ENCODE measurements at regions not wholly inside any gene's neighbourhood (a gene's known extent, or its start where the extent isn't known, plus 50 kb on each side); places are given as distances from the start of the nearest gene placed in this dataset.
"Not testable (repeated sequence)": the region's sequence is repeated elsewhere in the genome, so short reads cannot be mapped to it uniquely, and the experiment has no call there.

DNA sequence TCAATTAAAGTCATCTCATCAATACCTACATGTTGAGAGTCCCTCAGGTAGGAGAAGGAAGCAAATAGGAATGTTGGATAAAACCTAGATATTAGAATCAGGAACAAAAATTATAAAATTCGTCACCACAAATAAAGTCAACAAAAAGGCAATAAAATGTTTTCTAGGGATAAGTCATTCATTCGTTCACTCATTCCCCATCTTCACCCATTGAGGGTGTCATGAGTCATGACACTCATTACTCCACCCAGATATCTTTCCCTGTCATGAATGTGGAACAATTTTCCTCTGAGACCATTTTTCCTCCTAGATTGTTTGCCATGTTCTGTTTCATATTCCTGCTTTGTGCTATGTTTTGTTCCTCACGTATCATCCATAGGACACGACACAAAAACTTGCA, 50.9 kb upstream of the OLIG3 start:
- DNase-seq = no peak

DNA sequence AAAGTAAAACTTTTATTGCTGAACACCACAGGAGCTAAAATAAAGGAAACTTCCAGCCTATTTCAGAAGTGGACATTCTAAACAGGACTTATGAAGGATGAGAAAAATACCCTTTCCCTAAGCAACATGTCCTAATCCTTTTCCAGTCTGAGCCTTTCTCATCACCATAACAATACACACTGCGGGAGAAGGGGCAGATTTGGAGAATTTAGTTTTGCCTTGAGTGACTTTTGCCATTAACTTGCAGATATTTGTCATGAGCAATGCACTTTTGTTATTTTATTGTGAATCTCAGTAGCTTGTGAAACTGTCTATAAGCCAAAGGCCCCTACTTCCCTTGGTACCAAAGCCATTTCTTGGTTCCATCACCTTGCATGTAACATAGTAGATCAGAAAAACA, 53.0 kb upstream of the OLIG3 start:
- no peak for DNase-seq

DNA sequence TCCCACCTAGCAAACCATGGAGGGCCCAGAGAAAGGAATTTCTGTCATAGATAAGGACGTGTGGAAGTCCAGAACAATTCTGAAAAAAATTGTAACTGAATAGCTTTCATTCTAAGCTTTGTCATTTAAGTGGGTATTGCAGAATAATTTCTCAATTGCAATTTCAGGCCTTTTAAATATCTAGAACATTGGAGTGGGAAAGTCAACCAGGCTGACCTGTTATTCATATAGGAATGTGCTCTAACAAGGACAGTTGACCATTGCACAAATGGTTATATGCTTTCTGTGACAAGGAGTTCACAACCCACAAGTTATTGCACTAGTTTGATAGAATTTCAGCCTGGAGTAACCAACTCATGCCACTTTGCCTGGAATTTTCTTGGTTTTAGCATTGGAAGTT, 53.4 kb upstream of the OLIG3 start:
- no peak for DNase-seq

DNA sequence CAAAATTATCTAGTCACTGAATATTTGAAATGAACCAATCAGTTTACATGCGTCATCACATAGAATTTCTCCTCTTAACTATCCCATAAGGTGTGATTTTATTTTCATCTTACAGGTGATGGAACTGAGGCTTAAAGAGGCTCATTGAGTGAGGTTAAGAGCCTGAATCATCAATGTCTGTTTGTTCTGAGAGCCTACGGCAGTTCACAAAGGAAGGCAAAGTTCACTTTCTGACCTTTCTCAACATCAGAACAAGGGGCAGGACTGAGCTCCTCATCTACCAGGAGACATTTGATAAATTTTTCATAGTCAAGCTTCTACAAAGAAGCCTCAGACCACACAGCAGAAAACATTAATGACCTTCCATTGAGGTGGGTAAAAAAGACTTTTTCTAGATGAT, 54.9 kb upstream of the OLIG3 start:
- no peak for DNase-seq

DNA sequence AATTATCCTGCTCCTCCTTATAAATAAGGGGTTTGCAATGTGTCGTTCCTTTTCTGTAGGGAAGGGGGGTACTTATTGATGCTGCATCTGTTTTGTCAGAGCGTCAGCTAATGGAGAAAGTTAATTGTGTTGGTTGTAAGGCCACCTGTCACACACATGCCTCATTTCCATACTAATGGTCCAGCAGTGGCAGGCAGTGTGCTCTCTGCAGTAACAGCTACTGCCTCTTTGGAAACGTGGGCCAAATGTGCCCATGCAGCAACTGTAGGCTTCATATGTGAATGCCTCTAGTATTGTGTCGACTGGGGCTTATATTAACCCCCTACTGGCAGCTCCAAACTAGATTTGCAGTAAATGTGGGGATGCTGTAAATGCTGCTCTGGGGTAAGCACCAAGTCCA, 56.3 kb upstream of the OLIG3 start:
- peak; percentile 45 for DNase-seq

DNA sequence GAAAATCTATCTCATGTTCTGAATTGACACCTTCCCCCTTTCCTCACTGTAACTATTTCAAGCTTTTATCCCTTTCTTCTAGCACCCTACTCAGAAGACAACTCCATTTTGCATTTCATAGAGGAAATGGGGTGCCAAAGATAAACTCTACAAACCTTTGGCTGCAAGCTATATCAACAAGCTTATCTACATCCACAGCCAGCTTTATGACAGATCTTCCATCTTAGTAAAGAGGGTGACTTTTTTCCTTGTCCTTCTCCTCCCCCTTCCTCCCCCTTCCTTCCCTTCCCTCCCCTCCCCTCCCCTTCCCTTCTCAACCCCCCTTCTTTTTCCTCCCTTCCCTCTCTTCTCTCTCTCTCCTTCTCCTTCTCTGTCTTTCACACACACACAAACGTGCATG, 58.0 kb upstream of the OLIG3 start:
- no peak for DNase-seq

DNA sequence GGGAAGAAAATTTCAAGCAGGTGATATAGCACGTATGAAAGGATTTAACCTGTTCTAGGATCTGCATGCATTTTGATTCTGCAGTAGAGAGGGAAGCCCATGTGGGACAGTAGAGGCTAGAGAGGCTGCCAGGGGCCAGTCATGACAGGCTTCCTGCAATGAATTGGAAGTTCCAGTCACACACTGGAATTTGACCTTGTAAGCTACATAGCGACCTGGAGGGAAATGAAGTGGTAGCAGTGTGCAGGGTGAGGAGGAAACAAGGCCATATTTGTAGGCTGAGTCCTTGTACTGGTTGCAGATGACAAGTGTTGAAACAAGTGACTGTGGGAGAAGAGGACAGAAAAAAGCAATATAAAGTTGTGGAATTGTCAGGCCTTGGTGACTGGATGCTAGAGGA, 58.6 kb upstream of the OLIG3 start:
- DNase-seq = no peak

DNA sequence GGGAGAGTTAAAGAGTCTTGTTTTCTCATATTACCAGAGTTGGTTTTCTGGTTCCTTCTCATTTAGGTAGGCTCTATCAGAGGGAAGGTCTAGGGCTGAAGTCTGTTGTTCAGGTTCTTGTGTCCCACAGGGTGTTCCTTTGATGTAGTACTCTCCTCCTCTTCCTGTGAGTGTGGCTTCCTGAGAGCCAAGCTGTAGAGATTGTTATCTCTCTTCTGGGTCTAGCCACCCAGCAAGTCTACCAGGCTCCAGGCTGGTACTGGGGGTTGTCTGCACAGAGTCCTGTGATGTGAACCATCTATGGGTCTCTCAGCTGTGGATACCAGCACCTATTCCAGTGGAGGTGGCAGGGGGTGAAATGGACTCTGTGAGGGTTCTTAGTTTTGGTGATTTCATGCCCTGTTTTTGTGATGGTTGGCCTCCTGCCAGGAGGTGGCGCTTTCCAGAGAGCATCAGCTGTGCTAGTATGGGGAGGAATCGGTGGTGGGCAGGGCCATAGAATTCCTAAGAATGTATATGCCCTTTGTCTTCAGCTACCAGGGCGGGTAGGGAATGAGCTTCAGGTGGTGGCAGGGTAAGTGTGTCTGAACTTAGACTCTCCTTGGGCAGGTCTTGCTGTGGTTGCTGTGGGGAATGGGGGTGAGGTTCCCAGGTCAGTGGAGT, 65.5 kb upstream of the OLIG3 start:
- DNase-seq = not testable (repeated sequence)

DNA sequence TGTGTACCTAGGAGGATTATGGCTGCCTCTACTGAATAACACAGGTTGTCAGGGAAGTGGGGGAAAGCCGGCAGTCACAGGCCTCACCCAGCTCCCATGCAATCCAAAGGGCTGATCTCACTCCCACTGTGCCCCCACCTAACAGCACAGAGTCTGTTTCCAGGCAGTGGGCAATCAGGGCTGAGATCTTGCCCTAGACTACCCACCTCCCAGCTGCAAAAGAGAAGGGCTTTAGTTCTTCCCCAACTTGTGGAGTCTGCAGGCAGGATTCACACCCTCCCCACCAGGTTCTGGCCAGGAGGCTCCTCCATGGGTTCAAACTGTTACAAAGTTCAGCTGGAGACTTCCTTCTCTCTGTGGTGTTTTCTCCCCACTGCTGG, 66.0 kb upstream of the OLIG3 start:
- no peak for DNase-seq

DNA sequence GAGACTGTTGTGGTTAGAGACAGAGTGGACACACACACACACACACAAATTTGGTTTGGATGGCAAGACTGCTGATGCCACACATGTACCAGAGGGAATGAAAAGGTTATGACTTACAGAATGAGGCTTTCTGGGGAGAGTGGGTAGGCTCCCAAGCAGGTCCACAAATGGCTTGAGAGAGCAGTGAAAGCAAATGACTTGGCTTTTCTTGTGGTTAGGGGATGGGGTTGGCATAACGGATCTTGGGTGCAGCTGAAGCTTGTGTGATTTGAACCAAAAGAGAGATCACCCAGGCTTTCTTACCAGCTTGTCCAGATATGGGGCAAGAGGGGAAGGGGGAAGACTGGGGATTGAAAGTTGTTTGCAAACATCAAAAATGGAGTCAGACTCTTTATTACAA, 73.9 kb upstream of the OLIG3 start:
- no peak for DNase-seq

DNA sequence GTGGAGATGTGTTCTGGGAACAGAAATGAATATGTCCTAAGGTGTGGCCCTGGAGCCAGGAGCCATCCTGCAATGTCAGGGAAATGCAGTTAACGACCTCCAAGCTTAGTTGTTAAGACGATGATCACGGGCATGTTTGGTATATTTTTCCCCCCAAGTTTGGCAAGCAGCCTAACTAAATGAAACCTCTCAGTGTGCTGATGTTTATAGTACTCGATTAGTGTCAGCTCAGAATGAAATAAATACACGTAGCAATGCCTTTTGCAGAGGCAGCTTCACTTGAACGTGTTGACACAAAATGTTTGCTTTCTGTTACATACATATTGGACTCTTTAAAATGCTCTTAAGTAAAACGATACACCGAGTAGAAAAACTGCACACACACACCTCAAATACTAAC, 76.2 kb upstream of the OLIG3 start:
- no peak for DNase-seq

DNA sequence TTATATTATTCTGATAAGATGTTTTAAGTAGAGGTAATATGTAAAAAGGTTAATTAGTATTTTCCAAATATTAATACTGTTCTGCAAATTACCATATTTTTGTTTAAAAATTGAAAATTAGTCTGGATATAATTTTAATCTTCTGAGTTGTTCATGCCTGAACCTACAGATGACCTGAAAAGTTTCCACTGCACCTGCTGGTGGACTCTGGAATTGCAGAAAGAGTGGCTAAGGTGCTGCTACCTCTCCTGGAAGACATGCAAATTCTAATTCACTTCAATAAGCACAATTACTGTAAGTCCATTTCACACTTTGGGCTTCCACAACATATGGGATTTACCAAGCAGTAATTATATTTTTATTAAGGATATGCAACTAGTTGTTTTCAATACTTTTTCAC, 77.7 kb upstream of the OLIG3 start:
- DNase-seq = peak; percentile 61

DNA sequence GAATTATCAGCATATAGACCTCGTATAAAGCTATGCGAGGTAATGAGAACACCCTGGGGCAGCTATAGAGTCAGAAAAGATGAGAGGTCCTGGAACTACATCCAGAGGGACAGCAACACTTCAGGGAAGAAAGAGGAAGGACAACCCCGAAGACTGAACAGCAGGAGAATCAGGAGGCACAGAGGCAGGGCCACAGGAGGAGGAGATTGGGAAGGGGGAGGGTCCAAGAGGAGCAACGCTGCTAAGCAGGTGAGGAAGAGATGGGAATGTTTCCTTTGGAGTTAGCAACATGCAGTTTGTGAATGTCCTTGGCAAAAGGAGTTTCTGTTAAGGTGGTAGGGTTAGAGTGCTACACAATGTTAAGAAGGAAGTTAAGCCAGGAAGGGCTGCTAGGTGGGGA, 79.5 kb upstream of the OLIG3 start:
- DNase-seq = no peak

DNA sequence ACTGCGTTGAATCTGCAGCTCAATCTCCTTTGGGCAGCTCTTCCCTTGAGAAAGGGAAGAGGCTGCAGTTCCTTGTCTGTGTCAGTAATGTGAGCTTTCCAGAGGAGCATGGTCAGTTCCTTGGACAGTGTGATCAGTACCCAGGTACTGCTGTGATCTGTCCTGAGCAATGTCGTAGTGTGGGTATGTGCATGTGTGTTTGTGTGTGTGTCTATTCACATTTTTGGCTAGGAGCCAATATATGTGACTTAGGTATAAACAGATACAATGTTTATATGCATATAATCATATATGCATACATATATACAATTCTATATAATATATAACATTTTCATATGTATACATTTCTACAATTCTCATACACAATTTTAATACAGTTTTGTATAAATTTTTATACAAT, 85.4 kb upstream of the OLIG3 start:
- no peak for DNase-seq

DNA sequence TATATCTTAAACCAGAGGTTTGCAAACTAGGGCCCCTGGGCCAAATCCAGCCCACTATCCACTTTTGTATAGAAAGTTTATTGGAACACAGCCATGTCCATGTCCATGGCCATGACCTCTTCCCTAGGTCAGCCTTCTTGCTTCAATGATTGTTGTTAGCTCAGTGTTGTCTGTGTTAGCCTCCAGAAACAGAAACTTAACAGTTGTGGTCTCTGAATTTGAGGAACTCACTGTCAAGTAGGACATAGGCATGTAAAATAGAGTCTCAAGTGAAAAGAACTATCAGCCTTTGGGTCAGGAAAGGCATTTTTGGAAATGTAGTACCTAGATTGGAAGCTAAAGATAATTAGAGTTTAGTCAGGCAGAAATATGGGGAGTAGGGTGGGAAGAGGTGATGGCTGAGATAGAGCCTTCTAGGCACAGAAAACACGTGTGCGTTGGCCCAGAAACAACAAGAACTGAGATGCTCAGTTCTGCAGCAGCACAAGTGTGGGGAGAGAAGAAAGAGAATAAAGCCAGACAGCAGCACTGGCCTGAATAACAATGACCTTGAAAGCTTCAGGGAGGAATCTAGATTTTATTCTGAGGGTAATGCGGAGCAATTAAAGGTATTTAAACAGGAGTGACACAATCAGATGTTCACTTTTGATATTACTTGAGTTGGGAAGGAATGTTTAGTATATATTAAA, 87.0 kb upstream of the OLIG3 start:
- DNase-seq = no peak

DNA sequence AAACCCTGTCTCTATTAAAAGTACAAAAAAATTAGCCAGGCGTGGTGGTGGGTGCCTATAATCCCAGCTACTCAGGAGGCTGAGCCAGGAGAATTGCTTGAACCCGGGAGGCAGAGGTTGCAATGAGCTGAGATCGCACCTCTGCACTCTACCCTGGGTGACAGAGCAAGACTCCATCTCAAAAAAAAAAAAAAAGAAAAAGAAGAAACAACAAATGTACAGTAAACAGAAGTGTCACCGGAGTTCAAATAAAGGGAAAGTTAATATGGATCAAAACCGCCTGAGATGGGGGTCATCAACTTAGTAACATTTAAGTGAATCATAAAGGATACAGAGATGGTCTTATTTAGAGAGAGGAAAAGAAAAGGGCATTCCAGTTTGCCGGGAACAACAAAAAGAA, 89.3 kb upstream of the OLIG3 start:
- DNase-seq = not testable (repeated sequence)

DNA sequence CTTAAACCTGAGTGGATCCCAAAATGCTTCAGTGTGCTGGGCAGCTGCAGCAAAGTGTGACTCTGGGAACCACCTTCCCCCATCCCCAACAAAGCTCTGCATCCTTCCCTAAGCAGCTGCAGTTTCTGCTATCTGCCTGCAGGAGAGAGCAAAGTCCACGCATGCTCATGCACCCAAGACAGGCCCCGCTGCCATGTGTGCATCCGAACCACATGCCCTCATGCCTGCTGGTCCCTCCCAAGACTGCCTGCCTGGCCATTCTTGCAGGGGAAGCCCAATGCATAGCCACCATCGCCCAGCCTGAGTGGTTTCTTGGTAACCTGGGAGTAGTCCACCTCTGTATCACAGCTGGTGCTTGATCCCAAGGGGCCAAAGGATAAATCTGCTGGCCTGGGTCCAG, 94.3 kb upstream of the OLIG3 start:
- no peak for DNase-seq

DNA sequence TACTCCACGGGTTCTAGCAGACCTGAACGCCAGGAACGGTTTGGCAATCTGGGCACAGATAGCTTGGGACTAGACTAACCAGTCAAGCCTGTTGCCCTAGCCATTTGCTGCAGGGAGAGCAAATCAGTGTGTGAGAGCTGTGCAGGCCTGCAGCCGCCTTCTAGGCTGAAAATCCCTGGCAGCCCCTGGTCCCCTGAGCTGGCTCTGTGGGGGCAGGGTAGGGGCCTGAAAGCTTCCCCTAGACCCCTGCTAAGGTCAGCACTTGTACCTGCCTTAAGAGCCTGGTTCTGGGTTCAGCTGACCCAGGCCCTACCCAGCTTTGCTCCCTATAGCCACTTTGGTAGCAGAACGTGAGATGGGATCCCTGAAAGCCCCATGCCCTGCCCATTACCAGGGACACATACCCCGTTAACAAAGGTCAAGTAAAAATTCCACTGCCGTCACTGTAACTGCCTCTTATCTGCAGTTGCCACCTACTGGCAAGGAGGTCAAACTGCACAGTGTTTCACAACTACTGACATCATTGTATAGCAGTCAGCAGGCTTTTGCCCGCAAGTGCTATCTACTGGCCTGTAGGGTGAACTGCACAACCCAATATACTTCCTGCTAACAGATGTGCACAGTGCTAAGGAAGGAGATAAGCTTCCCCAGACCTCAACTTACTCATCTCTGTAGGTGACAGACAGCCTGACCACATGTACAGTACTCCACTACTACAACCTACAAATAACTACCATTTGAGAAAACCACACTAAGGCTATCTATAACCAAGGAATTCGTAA, 95.1 kb upstream of the OLIG3 start:
- DNase-seq = peak; percentile 75

DNA sequence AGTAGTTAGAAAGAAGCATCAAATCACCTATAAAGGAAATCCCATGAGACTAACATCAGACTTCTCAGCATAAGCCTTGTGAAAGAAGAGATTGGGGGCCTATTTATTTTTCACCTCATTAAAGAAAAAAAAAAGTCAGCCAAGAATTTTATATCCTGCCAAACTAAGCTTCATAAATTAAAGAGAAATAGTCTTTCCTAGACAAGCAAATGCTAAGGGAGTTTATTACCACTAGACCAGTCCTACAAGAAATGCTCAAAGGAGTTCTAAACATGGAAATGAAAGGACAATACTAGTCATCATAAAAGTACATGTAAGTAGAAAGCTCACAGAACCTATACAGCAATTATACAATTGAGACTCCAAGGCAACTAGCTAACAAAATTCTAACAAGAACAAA, 96.5 kb upstream of the OLIG3 start:
- no peak for DNase-seq

DNA sequence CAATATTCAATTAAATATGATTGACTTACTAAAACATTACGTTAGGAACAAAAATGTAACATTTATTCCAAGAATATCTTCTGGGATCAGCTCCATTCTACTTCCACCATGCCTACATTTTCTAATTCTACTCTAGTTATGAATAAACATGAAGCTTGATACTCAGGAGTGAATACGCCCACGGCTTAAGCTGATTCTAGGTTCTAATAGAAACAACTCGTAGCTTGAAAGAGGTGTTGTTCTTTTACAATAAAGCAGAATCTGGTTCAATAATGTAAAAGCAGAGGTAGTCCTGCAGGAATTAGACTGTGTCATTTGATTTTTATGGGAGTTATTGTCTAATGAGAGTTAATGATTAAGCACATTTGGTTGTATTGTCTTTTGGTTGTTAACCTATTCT, 107.3 kb upstream of the OLIG3 start:
- no peak for DNase-seq

DNA sequence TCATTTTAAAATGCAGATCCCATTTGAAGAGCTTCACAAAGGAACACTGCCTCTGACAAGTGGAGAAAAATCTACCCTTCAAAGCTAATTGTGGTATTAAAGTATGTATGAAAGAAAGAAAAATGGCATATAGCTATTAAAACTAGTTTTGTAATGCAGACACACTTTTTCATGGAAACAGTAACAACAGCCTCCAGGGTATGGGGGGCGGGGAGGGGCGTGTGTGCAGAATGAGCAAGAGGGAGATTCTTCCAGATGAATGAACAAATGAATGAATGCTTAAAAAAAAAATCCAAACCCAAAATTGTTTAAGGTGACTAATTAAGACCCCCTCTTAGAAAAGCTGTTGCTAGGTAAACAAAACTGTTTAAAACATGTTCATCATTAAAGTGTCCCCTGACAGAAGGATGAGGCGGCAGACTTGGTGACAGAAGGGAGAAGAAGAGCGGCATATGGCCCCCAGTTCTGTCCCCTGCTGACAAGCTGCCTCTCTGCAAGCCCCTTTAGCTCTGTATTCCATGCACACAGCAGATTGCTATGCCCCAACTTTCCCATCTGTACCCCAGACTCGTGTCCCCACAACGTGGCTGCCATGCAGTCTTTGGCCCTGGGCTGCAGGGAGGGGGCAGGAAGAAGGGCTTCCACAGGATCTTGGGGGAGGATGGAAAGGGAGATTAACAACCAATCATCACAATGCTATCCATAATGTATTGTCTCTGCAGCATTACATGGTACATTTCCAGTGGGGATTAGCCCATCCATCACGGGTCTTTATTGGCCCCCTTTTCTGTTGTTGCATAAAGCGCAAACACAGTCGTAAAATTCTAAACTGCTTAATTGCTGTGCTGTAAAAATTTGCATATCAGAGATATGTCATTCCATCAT, 108.4 kb upstream of the OLIG3 start:
- DNase-seq = peak; percentile 73

DNA sequence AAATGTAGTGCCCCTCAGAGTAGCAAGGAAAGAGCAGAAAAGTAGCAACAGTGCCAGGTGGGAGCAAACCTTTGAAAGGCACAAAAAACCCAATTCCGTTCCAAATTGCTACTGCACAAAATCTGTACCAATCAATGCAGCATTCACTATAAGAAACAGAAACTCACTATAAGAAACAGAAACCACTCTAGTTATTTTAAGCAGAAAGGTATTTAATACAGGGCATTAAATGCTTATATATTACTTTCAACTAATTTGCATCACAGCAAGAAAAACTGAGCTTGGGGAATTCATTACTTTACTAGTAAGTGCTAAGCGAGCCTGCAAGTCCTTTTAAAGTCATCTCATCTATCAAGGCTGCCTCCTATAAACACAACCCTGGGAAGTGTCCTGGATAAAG, 116.5 kb upstream of the OLIG3 start:
- no peak for DNase-seq

DNA sequence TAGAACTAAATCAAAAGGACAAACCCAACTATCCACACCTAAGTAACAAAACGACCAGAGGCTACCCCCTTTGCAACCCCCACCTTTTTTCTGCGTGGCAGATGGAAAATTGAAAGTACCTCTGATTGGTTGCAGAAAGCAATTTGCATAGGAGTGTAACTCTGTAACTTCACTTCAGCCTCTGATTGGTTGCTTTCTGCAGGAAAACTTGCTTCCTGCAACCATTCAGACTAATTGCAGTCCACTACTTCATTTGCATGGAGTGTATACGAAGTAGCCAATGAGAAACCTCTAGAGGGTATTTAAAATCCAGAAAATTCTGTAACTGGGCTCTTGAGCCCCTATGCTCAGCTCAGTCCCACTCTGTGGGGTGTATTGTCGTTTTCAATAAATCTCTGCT, 129.1 kb upstream of the OLIG3 start:
- no peak for DNase-seq

Data from NCI-H82 (cell line).